GM18870 (cell line): ENCODE measurements at regions not wholly inside any gene's neighbourhood (a gene's known extent, or its start where the extent isn't known, plus 50 kb on each side); places are given as distances from the start of the nearest gene placed in this dataset.

Experiments used
- ATAC-seq: cut with Tn5 transposase; IDR thresholded peaks from one replicate; pipeline ENCODE4 v1.9.1; 2021; ENCODE audit warnings: moderate library complexity; ENCODE audit not compliant: unreplicated experiment

- no peak for ATAC-seq
Observed at GRCh38 chr20:50258790-50259483, 68.3 kb downstream of the CEBPB start.

- ATAC-seq = no peak
Observed at GRCh38 chr20:50259705-50260478, 69.3 kb downstream of the CEBPB start.

GRCh38 chr20:50260479-50261221 lies 70.0 kb downstream of the CEBPB start:
- no peak for ATAC-seq

GRCh38 chr20:50261471-50262212 lies 71.0 kb downstream of the CEBPB start:
- ATAC-seq = no peak

GRCh38 chr20:50263831-50264230 lies 73.2 kb downstream of the CEBPB start:
- no peak for ATAC-seq

- ATAC-seq = no peak
Observed at GRCh38 chr20:50264534-50265145, 74.0 kb downstream of the CEBPB start.

- no peak for ATAC-seq
Observed at GRCh38 chr20:50265245-50265946, 74.8 kb downstream of the CEBPB start.

- ATAC-seq = no peak
Observed at GRCh38 chr20:50266293-50267040, 75.8 kb downstream of the CEBPB start.

- no peak for ATAC-seq
Observed at GRCh38 chr20:50267041-50267865, 76.6 kb downstream of the CEBPB start.

GRCh38 chr20:50267866-50268219 lies 77.2 kb downstream of the CEBPB start:
- no peak for ATAC-seq

GRCh38 chr20:50269091-50270033 lies 78.7 kb downstream of the CEBPB start:
- no peak for ATAC-seq

- ATAC-seq = no peak
Observed at GRCh38 chr20:50270034-50270395, 79.4 kb downstream of the CEBPB start.

GRCh38 chr20:50270569-50270968 lies 79.9 kb downstream of the CEBPB start:
- no peak for ATAC-seq

- no peak for ATAC-seq
Observed at GRCh38 chr20:50271176-50271575, 80.5 kb downstream of the CEBPB start.

GRCh38 chr20:50271612-50272011 lies 81.0 kb downstream of the CEBPB start:
- no peak for ATAC-seq

- no peak for ATAC-seq
Observed at GRCh38 chr20:50272030-50272723, 81.5 kb downstream of the CEBPB start.
